Liver (tissue), 8 donors: ENCODE measurements at regions not wholly inside any gene's neighbourhood (a gene's known extent, or its start where the extent isn't known, plus 50 kb on each side); places are given as distances from the start of the nearest gene placed in this dataset.

Experiments
- DNase-seq: peaks from one replicate; pipeline ENCODE4 v3.0.0-alpha.2; 2017; ENCODE audit warnings: low spot score
- H3K27ac ChIP-seq, 2 donors: one replicate each; pipeline ENCODE4 v1.7.0; 2013; ENCODE audit warnings: inconsistent platforms in 2 of 2, low read length in 2 of 2, control low read depth in 1 of 2, low read depth in 1 of 2, mild to moderate bottlenecking in 1 of 2
- H3K27me3 ChIP-seq, 4 donors: one replicate each; pipeline versions ENCODE4 v1.6.1 to v1.7.0; 2013; ENCODE audit warnings: low read length in 3 of 4, inconsistent platforms in 1 of 4, mild to moderate bottlenecking in 1 of 4, moderate library complexity in 1 of 4; ENCODE audit not compliant: control insufficient read depth in 4 of 4, insufficient read depth in 4 of 4
- H3K36me3 ChIP-seq, 4 donors: one replicate each; pipeline versions ENCODE4 v1.6.1 to v1.7.0; 2013; ENCODE audit warnings: low read length in 3 of 4, mild to moderate bottlenecking in 3 of 4, low read depth in 1 of 4, moderate library complexity in 1 of 4; ENCODE audit not compliant: control insufficient read depth in 4 of 4, insufficient read depth in 3 of 4
- H3K4me1 ChIP-seq, 4 donors: one replicate each; pipeline versions ENCODE4 v1.6.1 to v1.7.0; 2013; ENCODE audit warnings: low read length in 3 of 4, mild to moderate bottlenecking in 3 of 4, moderate library complexity in 1 of 4; ENCODE audit not compliant: control insufficient read depth in 4 of 4, insufficient read depth in 4 of 4
- H3K4me3 ChIP-seq, 3 donors: one replicate each; pipeline versions ENCODE4 v1.6.1 to v1.7.0; 2013; ENCODE audit warnings: low read length in 3 of 3, control low read depth in 1 of 3, low read depth in 1 of 3, mild to moderate bottlenecking in 1 of 3
- H3K9ac ChIP-seq, 2 donors: one replicate each; pipeline ENCODE4 v1.7.0; 2013; ENCODE audit warnings: low read length in 2 of 2, mild to moderate bottlenecking in 2 of 2, moderate library complexity in 2 of 2, control low read depth in 1 of 2, low read depth in 1 of 2
- H3K9me3 ChIP-seq, 4 donors: one replicate each; pipeline versions ENCODE4 v1.6.1 to v1.7.0; 2013; ENCODE audit warnings: low read length in 3 of 4; ENCODE audit not compliant: control insufficient read depth in 4 of 4
- EGR1 ChIP-seq, 2 donors: IDR thresholded peaks; 2 replicates each; pipeline ENCODE4 v1.6.1; 2016 to 2018; ENCODE audit warnings: antibody characterized with exemption in 2 of 2, low read depth in 2 of 2
- FOXA1 ChIP-seq: IDR thresholded peaks from 2 replicates; pipeline ENCODE4 v1.6.1; 2016; ENCODE audit warnings: antibody characterized with exemption
- FOXA2 ChIP-seq: IDR thresholded peaks from 2 replicates; pipeline ENCODE4 v1.6.1; 2016; ENCODE audit warnings: antibody characterized with exemption
- GABPA ChIP-seq, 2 donors: IDR thresholded peaks in 1 of 2; conservative IDR thresholded peaks in 1 of 2; 2 replicates each; pipeline ENCODE4 v1.6.1; 2016; ENCODE audit warnings: antibody characterized with exemption in 2 of 2, mild to moderate bottlenecking in 1 of 2, moderate library complexity in 1 of 2
- HNF4A ChIP-seq, 2 donors: conservative IDR thresholded peaks; 2 replicates each; pipeline ENCODE4 v1.6.1; 2016; ENCODE audit warnings: antibody characterized with exemption in 2 of 2, mild to moderate bottlenecking in 2 of 2
- HNF4G ChIP-seq: IDR thresholded peaks from 2 replicates; pipeline ENCODE4 v1.6.1; 2016; ENCODE audit warnings: antibody characterized with exemption
- JUND ChIP-seq, 2 donors: IDR thresholded peaks; 2 replicates each; pipeline ENCODE4 v1.6.1; 2016; ENCODE audit warnings: antibody characterized with exemption in 2 of 2
- NR2F2 ChIP-seq: IDR thresholded peaks from 2 replicates; pipeline ENCODE4 v1.6.1; 2016; ENCODE audit warnings: antibody characterized with exemption
- RAD21 ChIP-seq, 2 donors: IDR thresholded peaks; 2 replicates each; pipeline ENCODE4 v1.6.1; 2016; ENCODE audit warnings: antibody characterized with exemption in 2 of 2, mild to moderate bottlenecking in 2 of 2
- RXRA ChIP-seq, 2 donors: IDR thresholded peaks; 2 replicates each; pipeline ENCODE4 v1.6.1; 2017 to 2018; ENCODE audit warnings: antibody characterized with exemption in 2 of 2, mild to moderate bottlenecking in 1 of 2
- SP1 ChIP-seq: IDR thresholded peaks from 2 replicates; pipeline ENCODE4 v1.6.1; 2018; ENCODE audit warnings: antibody characterized with exemption, mild to moderate bottlenecking
- TAF1 ChIP-seq: conservative IDR thresholded peaks from 2 replicates; pipeline ENCODE4 v1.6.1; 2016; ENCODE audit warnings: antibody characterized with exemption, mild to moderate bottlenecking
- YY1 ChIP-seq: IDR thresholded peaks from 2 replicates; pipeline ENCODE4 v1.6.1; 2016; ENCODE audit warnings: antibody characterized with exemption, mild to moderate bottlenecking
- WGBS: extraction: QIAGEN DNeasy Blood & Tissue Kit; methylation state at CpG from one replicate; pipeline ENCODE4 v1.1.7; 2013; 5-methylcytosine and 5-hydroxymethylcytosine counted together
- TF ChIP-seq, protein P1 (sequence below): IDR thresholded peaks from 2 replicates; pipeline ENCODE4 v1.6.1; 2016; ENCODE audit warnings: antibody characterized with exemption
- TF ChIP-seq, protein P2 (sequence below): IDR thresholded peaks from 2 replicates; pipeline ENCODE4 v1.6.1; 2016; ENCODE audit warnings: antibody characterized with exemption
- TF ChIP-seq, protein P3 (sequence below): IDR thresholded peaks from 2 replicates; pipeline ENCODE4 v1.6.1; 2016; ENCODE audit warnings: antibody characterized with exemption, mild to moderate bottlenecking
- TF ChIP-seq, protein P4 (sequence below): IDR thresholded peaks from 2 replicates; pipeline ENCODE4 v1.6.1; 2016; ENCODE audit warnings: antibody characterized with exemption
- TF ChIP-seq, protein P5 (sequence below): fragments of 150-350 bp; IDR thresholded peaks from 2 replicates; pipeline ENCODE4 v1.5.1; 2017; ENCODE audit warnings: improper control_type of control experiment, low read depth, low read length; ENCODE audit not compliant: missing input control
- donor health status: healthy.
- donor health status: healthy.
- donor health status: healthy.
- donor health status: healthy.
- donor health status: healthy.

DNA sequence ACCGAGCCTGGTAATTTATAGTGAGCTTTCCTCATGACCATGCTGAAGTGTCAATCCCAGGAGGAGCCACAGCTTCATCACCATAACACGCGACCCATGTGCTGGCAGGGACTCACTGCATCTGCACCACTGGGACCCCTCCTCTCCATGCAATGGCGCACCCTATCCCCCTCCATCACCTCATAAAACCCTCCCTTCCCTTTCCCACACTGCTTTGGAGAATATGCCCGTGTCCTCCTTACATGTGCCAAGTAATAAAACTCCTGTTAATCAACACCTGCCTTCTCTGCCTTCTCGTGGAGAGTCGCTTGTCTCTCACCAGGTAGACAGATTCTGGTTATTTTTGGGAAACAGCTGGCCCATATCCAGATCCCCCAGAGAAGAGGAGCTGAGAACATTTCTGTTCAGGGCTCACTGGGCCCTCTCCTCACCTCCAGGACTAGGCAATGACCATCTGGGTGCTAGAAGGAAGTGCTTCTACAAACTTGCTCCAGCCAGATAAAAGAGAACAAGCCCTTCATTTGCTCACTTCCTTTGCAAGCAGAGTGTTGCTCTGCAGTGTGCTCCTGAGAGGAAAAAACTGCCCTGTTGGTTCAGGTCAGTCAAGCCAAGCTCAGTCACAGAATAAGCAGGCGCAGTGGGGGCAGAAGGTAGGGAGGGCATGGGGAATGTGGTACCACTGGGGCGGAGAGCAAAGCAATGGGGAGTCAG, 894.3 kb downstream of the UQCRFS1 start:
- no peaks in the 10 kb centered on the region for H3K36me3 ChIP-seq
- 67% methylated on average over 9 of the region's 9 CpGs for WGBS
- H3K27me3 ChIP-seq: no peaks in the 10 kb centered on the region

More for the DNA sequence above, 894.3 kb downstream of the UQCRFS1 start:
- Histone ChIP-seq H3K4me3 (no peak overlapping the region), H3K27ac (no peak overlapping the region), H3K9me3 (no peaks in the 10 kb centered on the region), H3K9ac (no peak overlapping the region), H3K4me1 (no peaks in the 10 kb centered on the region)
- TF ChIP-seq, protein P1, sequence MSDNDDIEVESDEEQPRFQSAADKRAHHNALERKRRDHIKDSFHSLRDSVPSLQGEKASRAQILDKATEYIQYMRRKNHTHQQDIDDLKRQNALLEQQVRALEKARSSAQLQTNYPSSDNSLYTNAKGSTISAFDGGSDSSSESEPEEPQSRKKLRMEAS: no peak
- TF ChIP-seq HNF4G (no peak), EGR1 (IDR thresholded peaks at IDR 0.05; ENCODE audit: low read depth in 2 of 2) (no peak), SP1 (no peak), NR2F2 (no peak), RAD21 (IDR thresholded peaks at IDR 0.05) (no peak), HNF4A (conservative IDR thresholded peaks at IDR 0.05) (no peak), TAF1 (no peak), YY1 (no peak), FOXA1 (no peak), JUND (IDR thresholded peaks at IDR 0.05) (no peak), FOXA2 (no peak), GABPA (IDR thresholded peaks at IDR 0.05 in 1 of 2, conservative IDR thresholded peaks at IDR 0.05 in 1 of 2) (no peak), RXRA (IDR thresholded peaks at IDR 0.05) (no peak)
- TF ChIP-seq, protein P2, sequence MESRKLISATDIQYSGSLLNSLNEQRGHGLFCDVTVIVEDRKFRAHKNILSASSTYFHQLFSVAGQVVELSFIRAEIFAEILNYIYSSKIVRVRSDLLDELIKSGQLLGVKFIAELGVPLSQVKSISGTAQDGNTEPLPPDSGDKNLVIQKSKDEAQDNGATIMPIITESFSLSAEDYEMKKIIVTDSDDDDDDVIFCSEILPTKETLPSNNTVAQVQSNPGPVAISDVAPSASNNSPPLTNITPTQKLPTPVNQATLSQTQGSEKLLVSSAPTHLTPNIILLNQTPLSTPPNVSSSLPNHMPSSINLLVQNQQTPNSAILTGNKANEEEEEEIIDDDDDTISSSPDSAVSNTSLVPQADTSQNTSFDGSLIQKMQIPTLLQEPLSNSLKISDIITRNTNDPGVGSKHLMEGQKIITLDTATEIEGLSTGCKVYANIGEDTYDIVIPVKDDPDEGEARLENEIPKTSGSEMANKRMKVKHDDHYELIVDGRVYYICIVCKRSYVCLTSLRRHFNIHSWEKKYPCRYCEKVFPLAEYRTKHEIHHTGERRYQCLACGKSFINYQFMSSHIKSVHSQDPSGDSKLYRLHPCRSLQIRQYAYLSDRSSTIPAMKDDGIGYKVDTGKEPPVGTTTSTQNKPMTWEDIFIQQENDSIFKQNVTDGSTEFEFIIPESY: no peak
- TF ChIP-seq, protein P3, sequence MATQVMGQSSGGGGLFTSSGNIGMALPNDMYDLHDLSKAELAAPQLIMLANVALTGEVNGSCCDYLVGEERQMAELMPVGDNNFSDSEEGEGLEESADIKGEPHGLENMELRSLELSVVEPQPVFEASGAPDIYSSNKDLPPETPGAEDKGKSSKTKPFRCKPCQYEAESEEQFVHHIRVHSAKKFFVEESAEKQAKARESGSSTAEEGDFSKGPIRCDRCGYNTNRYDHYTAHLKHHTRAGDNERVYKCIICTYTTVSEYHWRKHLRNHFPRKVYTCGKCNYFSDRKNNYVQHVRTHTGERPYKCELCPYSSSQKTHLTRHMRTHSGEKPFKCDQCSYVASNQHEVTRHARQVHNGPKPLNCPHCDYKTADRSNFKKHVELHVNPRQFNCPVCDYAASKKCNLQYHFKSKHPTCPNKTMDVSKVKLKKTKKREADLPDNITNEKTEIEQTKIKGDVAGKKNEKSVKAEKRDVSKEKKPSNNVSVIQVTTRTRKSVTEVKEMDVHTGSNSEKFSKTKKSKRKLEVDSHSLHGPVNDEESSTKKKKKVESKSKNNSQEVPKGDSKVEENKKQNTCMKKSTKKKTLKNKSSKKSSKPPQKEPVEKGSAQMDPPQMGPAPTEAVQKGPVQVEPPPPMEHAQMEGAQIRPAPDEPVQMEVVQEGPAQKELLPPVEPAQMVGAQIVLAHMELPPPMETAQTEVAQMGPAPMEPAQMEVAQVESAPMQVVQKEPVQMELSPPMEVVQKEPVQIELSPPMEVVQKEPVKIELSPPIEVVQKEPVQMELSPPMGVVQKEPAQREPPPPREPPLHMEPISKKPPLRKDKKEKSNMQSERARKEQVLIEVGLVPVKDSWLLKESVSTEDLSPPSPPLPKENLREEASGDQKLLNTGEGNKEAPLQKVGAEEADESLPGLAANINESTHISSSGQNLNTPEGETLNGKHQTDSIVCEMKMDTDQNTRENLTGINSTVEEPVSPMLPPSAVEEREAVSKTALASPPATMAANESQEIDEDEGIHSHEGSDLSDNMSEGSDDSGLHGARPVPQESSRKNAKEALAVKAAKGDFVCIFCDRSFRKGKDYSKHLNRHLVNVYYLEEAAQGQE: no peak
- TF ChIP-seq, protein P4, sequence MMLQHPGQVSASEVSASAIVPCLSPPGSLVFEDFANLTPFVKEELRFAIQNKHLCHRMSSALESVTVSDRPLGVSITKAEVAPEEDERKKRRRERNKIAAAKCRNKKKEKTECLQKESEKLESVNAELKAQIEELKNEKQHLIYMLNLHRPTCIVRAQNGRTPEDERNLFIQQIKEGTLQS: no peak
- TF ChIP-seq, protein P5, sequence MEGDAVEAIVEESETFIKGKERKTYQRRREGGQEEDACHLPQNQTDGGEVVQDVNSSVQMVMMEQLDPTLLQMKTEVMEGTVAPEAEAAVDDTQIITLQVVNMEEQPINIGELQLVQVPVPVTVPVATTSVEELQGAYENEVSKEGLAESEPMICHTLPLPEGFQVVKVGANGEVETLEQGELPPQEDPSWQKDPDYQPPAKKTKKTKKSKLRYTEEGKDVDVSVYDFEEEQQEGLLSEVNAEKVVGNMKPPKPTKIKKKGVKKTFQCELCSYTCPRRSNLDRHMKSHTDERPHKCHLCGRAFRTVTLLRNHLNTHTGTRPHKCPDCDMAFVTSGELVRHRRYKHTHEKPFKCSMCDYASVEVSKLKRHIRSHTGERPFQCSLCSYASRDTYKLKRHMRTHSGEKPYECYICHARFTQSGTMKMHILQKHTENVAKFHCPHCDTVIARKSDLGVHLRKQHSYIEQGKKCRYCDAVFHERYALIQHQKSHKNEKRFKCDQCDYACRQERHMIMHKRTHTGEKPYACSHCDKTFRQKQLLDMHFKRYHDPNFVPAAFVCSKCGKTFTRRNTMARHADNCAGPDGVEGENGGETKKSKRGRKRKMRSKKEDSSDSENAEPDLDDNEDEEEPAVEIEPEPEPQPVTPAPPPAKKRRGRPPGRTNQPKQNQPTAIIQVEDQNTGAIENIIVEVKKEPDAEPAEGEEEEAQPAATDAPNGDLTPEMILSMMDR: no peak
- no peak for DNase-seq
